ENCODE measurements at regions not wholly inside any gene's neighbourhood (a gene's known extent, or its start where the extent isn't known, plus 50 kb on each side); places are given as distances from the start of the nearest gene placed in this dataset.

DNA sequence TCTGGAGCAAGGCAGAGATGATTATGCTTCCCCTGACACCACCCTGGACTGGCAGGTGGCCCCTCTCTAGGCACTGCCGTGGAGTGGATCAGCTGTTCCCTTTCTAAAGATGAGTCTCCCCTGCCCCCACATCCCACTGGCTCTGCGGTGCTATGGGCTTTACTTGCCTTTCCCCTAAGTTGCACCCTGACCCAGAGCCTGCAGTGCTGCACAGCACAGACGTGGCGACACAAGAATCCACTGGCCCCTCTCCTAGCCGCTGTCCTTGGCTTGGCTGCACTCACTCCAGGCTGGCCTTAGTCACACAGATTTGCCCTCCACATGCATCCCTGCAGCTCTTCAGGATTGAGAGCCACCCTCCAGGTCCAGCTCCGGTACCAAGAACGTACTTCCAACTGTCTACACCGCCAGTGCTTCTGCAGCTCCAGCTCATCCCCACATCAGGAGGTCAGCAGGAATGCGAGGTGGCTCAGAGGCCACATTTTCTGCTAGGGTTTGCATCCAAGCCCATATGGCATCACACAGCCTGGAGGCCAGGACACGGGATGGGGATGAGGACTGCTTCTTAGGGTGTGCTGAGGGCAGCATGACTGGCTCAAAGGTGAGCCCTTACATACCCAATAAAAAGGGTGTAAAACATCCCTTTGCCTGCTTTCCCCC lies 82.4 kb upstream of the RASGRF1 start:
- Histone ChIP-seq H3K27ac (ENCODE audit: low read depth, low read length) (no peak overlapping the region), H3K4me3 (ENCODE audit: low read depth, low read length) (no peak overlapping the region), H3K27me3 (ENCODE audit: control insufficient read depth, insufficient read depth, low read length) (peaks cover 15% of the 10 kb centered on the region), H3K9me3 (ENCODE audit: control insufficient read depth, insufficient read depth, low read length) (no peaks in the 10 kb centered on the region)
- TF ChIP-seq, protein P1, sequence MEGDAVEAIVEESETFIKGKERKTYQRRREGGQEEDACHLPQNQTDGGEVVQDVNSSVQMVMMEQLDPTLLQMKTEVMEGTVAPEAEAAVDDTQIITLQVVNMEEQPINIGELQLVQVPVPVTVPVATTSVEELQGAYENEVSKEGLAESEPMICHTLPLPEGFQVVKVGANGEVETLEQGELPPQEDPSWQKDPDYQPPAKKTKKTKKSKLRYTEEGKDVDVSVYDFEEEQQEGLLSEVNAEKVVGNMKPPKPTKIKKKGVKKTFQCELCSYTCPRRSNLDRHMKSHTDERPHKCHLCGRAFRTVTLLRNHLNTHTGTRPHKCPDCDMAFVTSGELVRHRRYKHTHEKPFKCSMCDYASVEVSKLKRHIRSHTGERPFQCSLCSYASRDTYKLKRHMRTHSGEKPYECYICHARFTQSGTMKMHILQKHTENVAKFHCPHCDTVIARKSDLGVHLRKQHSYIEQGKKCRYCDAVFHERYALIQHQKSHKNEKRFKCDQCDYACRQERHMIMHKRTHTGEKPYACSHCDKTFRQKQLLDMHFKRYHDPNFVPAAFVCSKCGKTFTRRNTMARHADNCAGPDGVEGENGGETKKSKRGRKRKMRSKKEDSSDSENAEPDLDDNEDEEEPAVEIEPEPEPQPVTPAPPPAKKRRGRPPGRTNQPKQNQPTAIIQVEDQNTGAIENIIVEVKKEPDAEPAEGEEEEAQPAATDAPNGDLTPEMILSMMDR (IDR thresholded peaks at IDR 0.05; ENCODE audit: low read depth, low read length): no peak
- ChIA-PET POLR2A (no interaction called here), CTCF (interaction anchor here (1.2 to 2.9 kb wide), 2 partner anchors 12 kb away, joined by 3 to 25 read pairs; no protein-coding TSS in a partner anchor)
- DNase-seq (ENCODE audit: low read depth, low spot score): no peak

- TF ChIP-seq, protein P1 (IDR thresholded peaks at IDR 0.05; ENCODE audit: low read depth, low read length): no peak
- CTCF ChIA-PET: interaction anchor here (1.2 kb wide), 1 partner anchor 13 kb away, joined by 3 read pairs; no protein-coding TSS in a partner anchor
- Histone ChIP-seq H3K27ac (ENCODE audit: low read depth, low read length) (no peak overlapping the region), H3K4me3 (ENCODE audit: low read depth, low read length) (no peak overlapping the region), H3K9me3 (ENCODE audit: control insufficient read depth, insufficient read depth, low read length) (no peaks in the 10 kb centered on the region), H3K27me3 (ENCODE audit: control insufficient read depth, insufficient read depth, low read length) (peaks cover 13% of the 10 kb centered on the region)
- POLR2A ChIA-PET: no interaction called here
- DNase-seq (ENCODE audit: low read depth, low spot score): no peak
Measured at GRCh38 chr15:79172032-79172481, 81.5 kb upstream of the RASGRF1 start.

DNA sequence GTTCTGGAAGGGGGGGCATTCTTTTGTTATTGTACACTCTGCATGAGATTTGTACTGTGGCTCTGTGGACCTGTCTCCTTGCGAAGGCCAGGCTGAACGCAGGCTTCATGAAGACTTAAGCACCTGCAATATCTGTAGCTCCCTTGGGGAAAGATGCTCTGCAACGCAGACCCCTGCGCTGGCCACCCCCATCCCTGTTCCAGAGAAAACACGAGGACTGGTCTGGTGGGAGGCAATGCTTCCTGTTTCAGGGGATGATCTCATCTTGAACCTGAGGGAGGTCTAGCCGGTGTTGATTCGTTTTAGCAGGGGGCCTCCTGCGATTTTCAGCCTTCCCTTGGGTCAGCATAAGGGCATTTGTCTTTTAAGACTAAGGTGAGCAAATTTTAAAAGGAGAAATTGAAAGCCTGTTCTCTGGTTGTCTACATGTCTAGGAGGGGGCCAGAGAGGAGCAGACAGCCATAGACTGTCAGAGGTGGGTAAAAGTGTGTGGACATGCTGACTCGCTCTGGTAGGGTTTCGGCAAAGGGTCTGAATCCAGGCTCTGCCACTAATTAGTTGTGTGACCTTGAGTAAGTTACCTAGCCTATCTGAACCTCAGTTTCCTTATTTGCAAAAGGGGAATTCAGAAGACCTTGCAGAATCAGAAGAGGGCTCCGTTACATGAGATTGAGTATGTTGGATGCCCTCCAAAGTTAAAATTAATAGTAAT lies 80.9 kb upstream of the RASGRF1 start:
- ChIA-PET POLR2A (no interaction called here), CTCF (no interaction called here)
- Histone ChIP-seq H3K27me3 (ENCODE audit: control insufficient read depth, insufficient read depth, low read length) (peaks cover 9% of the 10 kb centered on the region), H3K9me3 (ENCODE audit: control insufficient read depth, insufficient read depth, low read length) (no peaks in the 10 kb centered on the region), H3K4me3 (ENCODE audit: low read depth, low read length) (no peak overlapping the region), H3K27ac (ENCODE audit: low read depth, low read length) (no peak overlapping the region)
- no peak for DNase-seq (ENCODE audit: low read depth, low spot score)
- TF ChIP-seq, protein P1 (IDR thresholded peaks at IDR 0.05; ENCODE audit: low read depth, low read length): no peak

- H3K27ac ChIP-seq (ENCODE audit: low read depth, low read length): no peak overlapping the region
- TF ChIP-seq, protein P1 (IDR thresholded peaks at IDR 0.05; ENCODE audit: low read depth, low read length): no peak
- POLR2A ChIA-PET: no interaction called here
- CTCF ChIA-PET: interaction anchor here (2.0 kb wide), 1 partner anchor 14 kb away, joined by 6 read pairs; no protein-coding TSS in a partner anchor
- H3K27me3 ChIP-seq (ENCODE audit: control insufficient read depth, insufficient read depth, low read length): peaks cover 8% of the 10 kb centered on the region
- no peak overlapping the region for H3K4me3 ChIP-seq (ENCODE audit: low read depth, low read length)
- H3K9me3 ChIP-seq (ENCODE audit: control insufficient read depth, insufficient read depth, low read length): no peaks in the 10 kb centered on the region
- no peak for DNase-seq (ENCODE audit: low read depth, low spot score)
Measured at GRCh38 chr15:79170256-79170664, 79.7 kb upstream of the RASGRF1 start.

DNA sequence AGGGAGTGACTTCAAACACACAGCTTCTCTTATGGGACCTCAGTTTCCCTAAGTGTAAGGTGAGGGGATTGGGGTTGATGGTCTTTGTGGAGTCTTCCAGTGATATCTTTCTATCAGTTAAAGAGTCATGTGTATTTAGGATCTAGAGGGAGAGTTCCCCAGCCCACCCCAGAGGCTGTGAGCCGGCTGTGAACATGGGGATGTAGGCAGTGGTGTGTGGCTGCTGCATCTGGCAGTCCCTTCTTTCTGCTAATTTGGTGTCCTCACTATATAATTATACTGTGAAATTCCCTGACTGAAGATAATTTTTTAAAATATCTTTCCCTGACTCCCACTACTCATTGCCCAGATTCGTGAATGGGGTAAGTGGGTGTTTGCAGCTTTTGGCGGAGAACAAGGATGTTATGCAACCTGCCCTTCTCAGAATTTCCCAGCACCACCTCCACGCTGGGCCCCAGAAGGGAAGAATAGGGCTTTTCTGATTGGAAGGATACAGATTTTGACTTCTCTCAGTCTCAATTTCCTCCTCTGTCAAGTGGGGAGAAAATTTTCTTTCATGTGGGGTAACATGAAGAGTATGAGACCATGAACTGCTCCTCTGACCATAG lies 79.0 kb upstream of the RASGRF1 start:
- no peak overlapping the region for H3K27ac ChIP-seq (ENCODE audit: low read depth, low read length)
- H3K4me3 ChIP-seq (ENCODE audit: low read depth, low read length): no peak overlapping the region
- POLR2A ChIA-PET: no interaction called here
- peaks cover 10% of the 10 kb centered on the region for H3K27me3 ChIP-seq (ENCODE audit: control insufficient read depth, insufficient read depth, low read length)
- DNase-seq (ENCODE audit: low read depth, low spot score): no peak
- CTCF ChIA-PET: interaction anchor here (2.0 kb wide), 1 partner anchor 15 kb away, joined by 6 read pairs; no protein-coding TSS in a partner anchor
- TF ChIP-seq, protein P1 (IDR thresholded peaks at IDR 0.05; ENCODE audit: low read depth, low read length): no peak
- H3K9me3 ChIP-seq (ENCODE audit: control insufficient read depth, insufficient read depth, low read length): no peaks in the 10 kb centered on the region

Measured in AG04450 (cell line).